Fibroblast of lung (primary cell): ENCODE measurements at regions not wholly inside any gene's neighbourhood (a gene's known extent, or its start where the extent isn't known, plus 50 kb on each side); places are given as distances from the start of the nearest gene placed in this dataset.

Source experiments
- DNase-seq, 2 donors: peaks; one replicate each; pipeline versions ENCODE4 v3.0.0 to v3.0.0-alpha.2; 2010; ENCODE audit warnings: low read depth in 2 of 2
- H2AFZ ChIP-seq: 2 replicates; pipeline ENCODE4 v1.5.1; 2012; ENCODE audit warnings: low read length, control low read depth, inconsistent platforms
- H3K27ac ChIP-seq: 2 replicates; pipeline ENCODE4 v1.5.1; 2011; ENCODE audit warnings: low read length, control low read depth; ENCODE audit not compliant: insufficient read depth
- H3K27me3 ChIP-seq: 2 replicates; pipeline ENCODE4 v1.5.1; 2011; ENCODE audit warnings: mild to moderate bottlenecking, low read length; ENCODE audit not compliant: control insufficient read depth, insufficient read depth
- H3K36me3 ChIP-seq: 2 replicates; pipeline ENCODE4 v1.5.1; 2011; ENCODE audit warnings: low read length; ENCODE audit not compliant: control insufficient read depth, insufficient read depth
- H3K4me1 ChIP-seq: 2 replicates; pipeline ENCODE4 v1.5.1; 2011; ENCODE audit warnings: low read length; ENCODE audit not compliant: control insufficient read depth, insufficient read depth; ENCODE audit errors: extremely low read depth
- H3K4me2 ChIP-seq: 2 replicates; pipeline ENCODE4 v1.5.1; 2011; ENCODE audit warnings: low read length, control low read depth; ENCODE audit not compliant: insufficient read depth; ENCODE audit errors: extremely low read depth
- H3K4me3 ChIP-seq, 4 experiments: fragments of 200-600 bp in 1 of 4; sonication (generic) in 1 of 4; replicated peaks in 1 of 4; 2 replicates each; pipeline ENCODE4 v1.5.1; 2011 to 2016; ENCODE audit warnings: low read length in 4 of 4, low read depth in 3 of 4, mild to moderate bottlenecking in 3 of 4, control low read depth in 2 of 4, inconsistent platforms in 1 of 4, mixed read lengths in 1 of 4; ENCODE audit not compliant: insufficient read depth in 1 of 4; ENCODE audit errors: control extremely low read depth in 1 of 4
- H3K79me2 ChIP-seq: 2 replicates; pipeline ENCODE4 v1.5.1; 2012; ENCODE audit warnings: mild to moderate bottlenecking, low read length, inconsistent platforms; ENCODE audit not compliant: control insufficient read depth, insufficient read depth
- H3K9ac ChIP-seq: 2 replicates; pipeline ENCODE4 v1.5.1; 2011; ENCODE audit warnings: mild to moderate bottlenecking, low read length, control low read depth; ENCODE audit not compliant: insufficient read depth
- H3K9me3 ChIP-seq: 2 replicates; pipeline ENCODE4 v1.5.1; 2012; ENCODE audit warnings: low read depth, low read length; ENCODE audit not compliant: control insufficient read depth, insufficient read depth
- H4K20me1 ChIP-seq: 2 replicates; pipeline ENCODE4 v1.5.1; 2011; ENCODE audit warnings: low read length; ENCODE audit not compliant: control insufficient read depth, insufficient read depth; ENCODE audit errors: extremely low read depth
- CTCF ChIP-seq, 2 donors: IDR thresholded peaks in 1 of 2; conservative IDR thresholded peaks in 1 of 2; 1 replicate in 1 of 2; 2 replicates in 1 of 2; pipeline ENCODE4 v1.5.1; 2011 to 2012; ENCODE audit warnings: low read length in 2 of 2, control low read depth in 1 of 2, inconsistent platforms in 1 of 2, low read depth in 1 of 2, mild to moderate bottlenecking in 1 of 2
- EZH2 ChIP-seq: IDR thresholded peaks from 2 replicates; pipeline ENCODE4 v1.5.1; 2012; ENCODE audit warnings: low read length, control low read depth, mild to moderate bottlenecking; ENCODE audit errors: missing control alignments

GRCh38 chr9:23324511-23324910 is 501.5 kb downstream of the ELAVL2 start:
- Histone ChIP-seq H3K4me1 (no peaks in the 10 kb centered on the region), H3K9ac (no peak overlapping the region), H3K4me2 (no peak overlapping the region), H4K20me1 (no peaks in the 10 kb centered on the region), H3K79me2 (no peaks in the 10 kb centered on the region), H2AFZ (no peak overlapping the region), H3K27me3 (no peaks in the 10 kb centered on the region), H3K4me3 (no peak overlapping the region), H3K27ac (no peak overlapping the region), H3K9me3 (no peaks in the 10 kb centered on the region), H3K36me3 (no peaks in the 10 kb centered on the region)
- no peak for DNase-seq
- TF ChIP-seq EZH2 (no peak), CTCF (conservative IDR thresholded peaks at IDR 0.05 in 1 of 2, IDR thresholded peaks at IDR 0.05 in 1 of 2; ENCODE audit: low read depth in 1 of 2, low read length in 2 of 2) (no peak)

GRCh38 chr9:23326597-23326996 is 499.4 kb downstream of the ELAVL2 start:
- Histone ChIP-seq H3K27ac (no peak overlapping the region), H3K4me1 (no peaks in the 10 kb centered on the region), H3K79me2 (no peaks in the 10 kb centered on the region), H3K9ac (no peak overlapping the region), H3K27me3 (no peaks in the 10 kb centered on the region), H3K9me3 (no peaks in the 10 kb centered on the region), H3K4me3 (no peak overlapping the region), H3K4me2 (no peak overlapping the region), H3K36me3 (no peaks in the 10 kb centered on the region), H2AFZ (no peak overlapping the region), H4K20me1 (no peaks in the 10 kb centered on the region)
- TF ChIP-seq CTCF (conservative IDR thresholded peaks at IDR 0.05 in 1 of 2, IDR thresholded peaks at IDR 0.05 in 1 of 2; ENCODE audit: low read depth in 1 of 2, low read length in 2 of 2) (no peak), EZH2 (no peak)
- no peak for DNase-seq

- no peak for DNase-seq
- Histone ChIP-seq H3K27ac (no peak overlapping the region), H3K4me2 (no peak overlapping the region), H3K36me3 (no peaks in the 10 kb centered on the region), H2AFZ (no peak overlapping the region), H3K9me3 (no peaks in the 10 kb centered on the region), H3K4me1 (no peaks in the 10 kb centered on the region), H3K9ac (no peak overlapping the region), H3K27me3 (no peaks in the 10 kb centered on the region), H4K20me1 (no peaks in the 10 kb centered on the region), H3K79me2 (no peaks in the 10 kb centered on the region), H3K4me3 (no peak overlapping the region)
- TF ChIP-seq EZH2 (no peak), CTCF (conservative IDR thresholded peaks at IDR 0.05 in 1 of 2, IDR thresholded peaks at IDR 0.05 in 1 of 2; ENCODE audit: low read depth in 1 of 2, low read length in 2 of 2) (no peak)
Measured at GRCh38 chr9:23341346-23341745, 484.7 kb downstream of the ELAVL2 start.
